ENCODE measurements at regions not wholly inside any gene's neighbourhood (a gene's known extent, or its start where the extent isn't known, plus 50 kb on each side); places are given as distances from the start of the nearest gene placed in this dataset.

DNA sequence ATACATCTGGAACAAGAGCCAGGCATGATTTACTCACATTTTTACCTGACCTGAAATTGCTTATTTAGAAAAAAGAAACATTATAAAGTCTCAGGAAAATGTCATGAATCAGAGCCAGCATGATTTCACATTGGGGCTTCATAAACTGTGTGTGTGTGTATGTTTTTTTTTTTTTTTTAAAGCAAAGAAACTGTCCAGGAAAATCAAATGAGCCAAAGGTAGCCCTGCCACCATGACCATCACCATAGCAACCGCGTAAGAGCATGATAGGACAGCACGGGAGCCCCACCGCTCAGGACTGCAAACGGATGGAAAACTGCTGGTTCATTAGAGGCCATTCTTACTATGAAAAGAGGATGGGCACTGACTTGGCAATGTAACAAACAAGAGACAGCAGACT lies 139.2 kb downstream of the NTMT2 start:
- DNase-seq (ENCODE audit: low read depth) = no peak
- TF ChIP-seq, protein P1, sequence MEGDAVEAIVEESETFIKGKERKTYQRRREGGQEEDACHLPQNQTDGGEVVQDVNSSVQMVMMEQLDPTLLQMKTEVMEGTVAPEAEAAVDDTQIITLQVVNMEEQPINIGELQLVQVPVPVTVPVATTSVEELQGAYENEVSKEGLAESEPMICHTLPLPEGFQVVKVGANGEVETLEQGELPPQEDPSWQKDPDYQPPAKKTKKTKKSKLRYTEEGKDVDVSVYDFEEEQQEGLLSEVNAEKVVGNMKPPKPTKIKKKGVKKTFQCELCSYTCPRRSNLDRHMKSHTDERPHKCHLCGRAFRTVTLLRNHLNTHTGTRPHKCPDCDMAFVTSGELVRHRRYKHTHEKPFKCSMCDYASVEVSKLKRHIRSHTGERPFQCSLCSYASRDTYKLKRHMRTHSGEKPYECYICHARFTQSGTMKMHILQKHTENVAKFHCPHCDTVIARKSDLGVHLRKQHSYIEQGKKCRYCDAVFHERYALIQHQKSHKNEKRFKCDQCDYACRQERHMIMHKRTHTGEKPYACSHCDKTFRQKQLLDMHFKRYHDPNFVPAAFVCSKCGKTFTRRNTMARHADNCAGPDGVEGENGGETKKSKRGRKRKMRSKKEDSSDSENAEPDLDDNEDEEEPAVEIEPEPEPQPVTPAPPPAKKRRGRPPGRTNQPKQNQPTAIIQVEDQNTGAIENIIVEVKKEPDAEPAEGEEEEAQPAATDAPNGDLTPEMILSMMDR (conservative IDR thresholded peaks at IDR 0.05; ENCODE audit: low read length) = no peak
- no peak overlapping the region for H3K4me3 ChIP-seq (ENCODE audit: low read length)

GRCh38 chr1:170288155-170288554 lies 142.4 kb downstream of the NTMT2 start:
- TF ChIP-seq, protein P1 (conservative IDR thresholded peaks at IDR 0.05; ENCODE audit: low read length) = no peak
- no peak for DNase-seq (ENCODE audit: low read depth)

GRCh38 chr1:170290276-170290675 lies 144.5 kb downstream of the NTMT2 start:
- peak; percentile 47 for DNase-seq (ENCODE audit: low read depth)
- H3K4me3 ChIP-seq (ENCODE audit: low read length) = no peak overlapping the region
- TF ChIP-seq, protein P1 (conservative IDR thresholded peaks at IDR 0.05; ENCODE audit: low read length) = no peak

More at GRCh38 chr1:170288155-170288554, 142.4 kb downstream of the NTMT2 start:
- H3K4me3 ChIP-seq (ENCODE audit: low read length) = no peak overlapping the region

- H3K4me3 ChIP-seq (ENCODE audit: low read length) = no peak overlapping the region
- TF ChIP-seq, protein P1 (conservative IDR thresholded peaks at IDR 0.05; ENCODE audit: low read length) = no peak
- DNase-seq (ENCODE audit: low read depth) = peak; percentile 66
Observed at GRCh38 chr1:170290991-170291390, 145.2 kb downstream of the NTMT2 start.

- H3K4me3 ChIP-seq (ENCODE audit: low read length) = no peak overlapping the region
- no peak for DNase-seq (ENCODE audit: low read depth)
- TF ChIP-seq, protein P1 (conservative IDR thresholded peaks at IDR 0.05; ENCODE audit: low read length) = no peak
Observed at GRCh38 chr1:170291516-170291915, 145.8 kb downstream of the NTMT2 start.

DNA sequence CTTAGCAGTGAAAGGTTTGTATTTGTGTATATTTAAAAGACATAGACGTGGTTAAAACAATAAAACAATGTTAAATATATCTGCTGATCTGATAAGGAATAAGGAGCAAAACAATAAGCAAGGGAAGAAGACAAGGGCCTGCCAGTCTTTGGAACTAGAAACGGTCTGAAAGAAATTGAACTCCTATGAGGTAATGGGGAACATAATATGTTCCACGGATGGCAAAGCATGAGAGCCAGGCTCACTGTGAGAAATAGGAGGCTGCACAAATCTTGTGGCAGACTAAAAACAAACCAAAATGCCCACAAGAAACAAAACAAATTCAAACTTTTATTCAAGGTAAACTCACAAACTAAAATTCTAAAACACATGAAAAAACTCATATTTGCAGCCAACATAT lies 150.5 kb downstream of the NTMT2 start:
- TF ChIP-seq, protein P1 (conservative IDR thresholded peaks at IDR 0.05; ENCODE audit: low read length) = no peak
- no peak overlapping the region for H3K4me3 ChIP-seq (ENCODE audit: low read length)
- DNase-seq (ENCODE audit: low read depth) = no peak

DNA sequence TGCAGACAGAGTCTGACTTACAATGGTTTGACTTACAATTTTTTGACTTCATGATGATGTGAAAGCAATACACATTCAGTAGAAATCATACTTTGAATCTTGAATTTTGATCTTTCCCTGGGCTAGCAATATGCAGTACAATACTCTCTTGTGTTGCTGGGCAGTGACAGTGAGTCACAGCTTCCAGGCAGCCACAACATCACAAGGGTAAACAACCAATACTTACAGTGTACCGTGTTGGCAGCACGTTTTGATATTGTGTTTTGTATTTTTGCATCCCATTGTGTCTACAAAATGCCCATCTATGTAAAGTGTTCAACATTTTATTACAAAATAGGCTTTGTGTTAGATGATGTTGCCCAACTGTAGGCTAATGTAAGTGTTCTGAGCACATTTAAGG lies 150.9 kb downstream of the NTMT2 start:
- DNase-seq (ENCODE audit: low read depth) = peak; percentile 45
- no peak overlapping the region for H3K4me3 ChIP-seq (ENCODE audit: low read length)
- TF ChIP-seq, protein P1 (conservative IDR thresholded peaks at IDR 0.05; ENCODE audit: low read length) = no peak
